GM12892 (cell line): ENCODE measurements at regions not wholly inside any gene's neighbourhood (a gene's known extent, or its start where the extent isn't known, plus 50 kb on each side); places are given as distances from the start of the nearest gene placed in this dataset.

Source experiments
- DNase-seq: peaks from one replicate; pipeline ENCODE4 v3.0.0; 2011; ENCODE audit not compliant: insufficient read length
- FAIRE-seq: peaks from 2 replicates; lab custom pipeline; 2011; peaks lifted over from hg19 to GRCh38; lab: Jason Lieb, UNC
- POLR2A ChIP-seq: IDR thresholded peaks from 2 replicates; pipeline ENCODE4 v1.6.1; 2011; ENCODE audit warnings: low read depth, low read length, control low read depth
- POLR2AphosphoS5 ChIP-seq: IDR thresholded peaks from 2 replicates; pipeline ENCODE4 v1.6.1; 2011; ENCODE audit warnings: low read depth, low read length, control low read depth
- TAF1 ChIP-seq: IDR thresholded peaks from 2 replicates; pipeline ENCODE4 v1.6.1; 2011; ENCODE audit warnings: low read depth, mild to moderate bottlenecking, control low read depth, low read length, borderline replicate concordance

DNA sequence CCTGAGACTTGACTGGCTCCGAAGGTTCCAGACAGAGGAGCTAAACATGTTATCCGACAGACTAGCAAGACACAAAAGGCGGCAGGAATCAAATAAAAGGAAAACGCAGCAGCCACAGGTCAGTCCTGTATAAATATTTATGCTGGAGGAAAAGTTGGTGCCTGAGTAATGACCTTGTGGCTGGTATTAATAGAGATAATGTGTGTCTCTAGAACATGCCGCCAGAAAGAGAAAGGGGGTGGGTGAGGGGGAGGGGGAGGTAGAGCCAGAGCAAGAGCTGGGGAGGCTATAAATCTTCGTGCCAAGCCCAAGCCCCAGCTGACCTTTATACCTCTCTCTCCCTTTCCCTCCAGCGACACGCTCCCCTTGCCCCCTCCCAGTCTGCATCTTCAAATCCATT is 590.4 kb downstream of the MED13L start:
- DNase-seq = no peak
- FAIRE-seq = no peak
- no peak for TF ChIP-seq POLR2A
- TF ChIP-seq POLR2AphosphoS5 = no peak
- TF ChIP-seq TAF1 = no peak

DNA sequence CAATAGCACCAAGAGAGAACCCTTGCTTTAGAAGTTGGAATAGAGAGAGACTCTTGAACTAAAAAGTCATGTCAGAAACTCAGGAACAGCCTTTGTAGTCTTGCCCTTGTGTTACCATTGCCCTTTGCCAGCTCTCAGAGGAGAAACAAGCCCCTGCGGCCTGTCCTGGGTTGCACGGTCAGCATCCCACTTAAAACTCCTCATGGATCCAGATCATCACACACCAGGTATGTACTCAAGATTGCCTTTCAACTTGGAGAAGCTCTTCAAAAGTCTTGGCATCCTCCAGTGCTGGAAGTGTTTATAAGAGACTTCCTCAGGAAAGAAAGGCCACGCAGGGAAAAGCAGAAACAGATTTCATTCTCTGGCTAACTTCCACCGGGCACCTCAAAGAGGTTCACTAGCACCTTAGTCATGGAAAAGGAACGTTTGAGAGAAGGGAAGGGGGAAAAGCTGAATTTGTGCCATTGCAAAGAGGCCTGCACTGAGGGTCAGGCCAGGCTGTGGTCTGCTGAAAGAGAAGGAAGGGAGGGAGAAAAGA is 594.2 kb downstream of the MED13L start:
- DNase-seq (no peak), FAIRE-seq (no peak)
- TF ChIP-seq POLR2A = no peak
- TF ChIP-seq TAF1 = no peak
- no peak for TF ChIP-seq POLR2AphosphoS5

DNA sequence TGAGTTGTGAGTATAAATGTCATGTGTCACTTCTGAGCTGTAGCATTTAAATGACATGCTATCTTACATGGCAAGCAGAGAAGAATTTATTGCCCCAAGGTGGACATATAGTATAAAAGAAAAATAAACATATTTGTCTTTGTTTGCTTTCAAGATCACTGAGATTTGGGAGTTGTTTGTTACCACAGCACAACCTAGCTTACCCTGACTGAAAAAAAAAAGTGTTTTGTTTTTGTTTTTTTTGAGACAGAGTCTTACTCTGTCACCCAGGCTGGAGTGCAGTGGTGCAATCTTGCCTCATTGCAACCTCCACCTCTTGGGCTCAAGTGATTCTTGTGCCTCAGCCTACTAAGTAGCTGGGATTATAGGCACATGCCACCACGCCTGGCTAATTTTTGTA is 596.5 kb downstream of the MED13L start:
- DNase-seq (no peak), FAIRE-seq (no peak)
- TF ChIP-seq POLR2AphosphoS5 = no peak
- no peak for TF ChIP-seq POLR2A
- no peak for TF ChIP-seq TAF1

DNA sequence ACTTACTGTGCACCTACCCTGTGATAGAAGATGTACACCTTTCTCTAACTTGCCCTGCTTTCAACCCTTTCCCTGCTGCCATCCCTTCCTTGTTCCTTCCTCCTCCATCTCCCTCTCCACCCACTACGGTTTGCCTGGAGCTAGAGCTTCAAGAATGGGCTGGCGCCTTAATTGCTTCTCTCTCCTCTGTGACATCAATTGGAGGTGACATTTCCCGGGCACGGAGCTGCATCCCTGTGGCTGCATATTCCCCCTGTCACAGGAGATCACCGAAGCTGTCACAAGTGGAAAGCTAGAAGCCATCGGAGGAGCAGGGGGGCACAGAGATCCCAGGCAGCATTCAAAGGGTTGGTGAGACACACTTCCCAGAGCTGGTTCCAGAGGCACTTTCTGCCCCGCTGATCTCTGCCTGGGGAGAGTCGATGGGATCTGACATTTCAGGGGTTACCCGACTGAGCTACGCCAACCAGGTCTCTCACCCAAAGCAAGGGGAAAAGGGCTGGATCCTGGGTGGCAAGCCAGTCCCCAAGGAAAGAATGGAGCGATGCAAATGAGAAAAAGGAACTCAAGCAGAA is 604.9 kb downstream of the MED13L start:
- no peak for DNase-seq
- FAIRE-seq = no peak
- no peak for TF ChIP-seq TAF1
- no peak for TF ChIP-seq POLR2A
- no peak for TF ChIP-seq POLR2AphosphoS5

DNA sequence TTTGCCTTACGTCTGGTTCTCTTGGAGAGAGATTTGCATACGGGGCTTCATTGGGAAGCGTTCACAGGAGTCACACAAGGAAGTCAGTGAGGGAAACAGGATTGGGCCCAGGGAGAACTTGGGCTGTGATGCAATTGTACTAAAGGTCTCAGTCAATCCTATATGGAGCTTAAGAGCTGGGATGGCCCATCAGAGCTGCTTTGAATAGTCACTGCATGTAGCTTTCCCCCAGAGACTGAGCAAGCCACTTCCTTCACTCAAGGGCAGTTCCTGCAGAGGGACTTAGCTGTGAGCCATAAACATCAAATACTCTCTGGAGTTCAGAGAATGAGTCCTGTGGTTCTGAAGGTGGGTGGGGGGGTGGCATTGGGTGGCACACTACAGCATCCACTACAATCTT is 605.4 kb downstream of the MED13L start:
- FAIRE-seq = no peak
- DNase-seq = no peak
- TF ChIP-seq TAF1 (no peak), POLR2AphosphoS5 (no peak), POLR2A (no peak)

DNA sequence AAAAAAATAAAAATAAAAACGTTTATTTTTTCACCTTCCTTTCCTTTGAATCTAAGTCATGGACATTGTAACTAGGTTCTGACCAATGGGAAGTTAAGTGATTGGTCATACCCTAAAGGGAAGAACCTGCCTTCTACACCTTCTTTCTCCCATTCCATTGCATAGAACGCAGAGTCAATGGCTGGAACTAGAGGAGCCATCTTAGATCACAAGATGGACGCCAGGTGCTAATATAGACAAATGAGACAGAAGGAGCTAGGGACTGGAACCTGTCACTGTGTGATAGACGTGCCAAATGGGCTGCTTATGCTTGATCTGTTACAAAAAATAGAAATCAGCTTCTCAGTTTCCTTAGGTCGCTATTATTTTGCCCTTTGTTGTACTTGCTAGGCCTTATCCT is 606.6 kb downstream of the MED13L start:
- no peak for FAIRE-seq

DNA sequence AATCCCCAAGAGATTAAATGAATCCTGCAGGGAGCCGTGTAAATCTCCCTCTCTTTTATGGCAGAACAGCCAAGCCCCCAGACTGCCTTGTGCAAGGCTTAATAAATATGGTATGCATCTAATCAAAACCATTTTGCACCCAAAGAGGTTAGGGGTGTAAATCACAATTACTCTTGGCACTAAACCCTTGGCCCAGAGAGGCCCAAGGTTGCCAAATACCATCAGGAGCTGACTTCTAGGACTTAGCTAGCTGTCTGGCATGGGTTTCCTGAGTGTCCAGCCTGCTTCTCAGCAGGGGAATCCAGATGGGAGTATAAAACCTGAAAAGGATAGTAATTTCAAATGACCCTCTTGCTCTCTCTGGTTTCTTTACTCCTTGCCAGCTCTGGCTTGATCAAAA is 610.4 kb downstream of the MED13L start:
- FAIRE-seq = no peak

More for the DNA sequence above, 606.6 kb downstream of the MED13L start:
- no peak for DNase-seq
- TF ChIP-seq POLR2AphosphoS5 = no peak
- TF ChIP-seq POLR2A = no peak
- no peak for TF ChIP-seq TAF1

DNA sequence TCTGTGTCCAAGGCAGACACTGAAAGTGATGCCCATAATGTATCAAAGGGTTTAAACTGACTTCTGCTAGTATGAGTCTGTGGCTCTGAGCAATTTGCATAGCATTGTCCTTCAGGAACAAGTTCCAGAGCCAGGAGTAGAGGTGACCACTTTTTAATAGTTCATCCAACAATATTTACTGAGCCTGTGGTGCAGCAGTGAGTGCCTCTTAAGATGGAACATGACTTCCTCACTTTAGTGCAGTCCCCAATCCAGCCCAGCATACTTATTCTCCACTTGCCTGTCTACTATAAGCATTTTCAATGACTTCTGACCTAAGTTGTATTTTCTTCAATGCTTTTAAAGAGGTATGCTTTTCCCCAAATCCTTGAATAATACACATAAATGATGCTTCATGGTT is 611.3 kb downstream of the MED13L start:
- FAIRE-seq (no peak), DNase-seq (no peak)

More for the DNA sequence above, 610.4 kb downstream of the MED13L start:
- no peak for DNase-seq
- TF ChIP-seq POLR2AphosphoS5 (no peak), TAF1 (no peak), POLR2A (no peak)

DNA sequence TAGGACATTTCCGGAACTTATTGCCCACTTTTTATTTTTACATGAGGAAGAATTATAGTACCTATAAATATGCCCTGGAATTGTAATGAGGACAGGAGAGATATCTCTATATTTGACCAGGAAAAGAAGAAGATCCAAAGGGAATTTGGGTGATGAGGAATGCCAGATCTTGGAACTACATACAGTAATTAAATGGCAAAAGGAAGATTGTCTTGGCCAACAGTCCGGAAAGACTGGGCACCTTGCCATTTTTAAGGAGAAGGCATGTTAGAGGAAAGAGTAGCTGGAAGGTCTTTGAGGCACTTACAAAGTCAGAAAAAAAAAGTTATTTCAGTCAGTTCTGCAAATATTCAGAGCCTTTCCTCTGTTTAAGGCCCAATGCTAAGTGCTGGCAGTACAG is 616.4 kb downstream of the MED13L start:
- DNase-seq (no peak), FAIRE-seq (no peak)
- no peak for TF ChIP-seq TAF1
- TF ChIP-seq POLR2AphosphoS5 = no peak
- no peak for TF ChIP-seq POLR2A

More for the DNA sequence above, 611.3 kb downstream of the MED13L start:
- no peak for TF ChIP-seq POLR2AphosphoS5

DNA sequence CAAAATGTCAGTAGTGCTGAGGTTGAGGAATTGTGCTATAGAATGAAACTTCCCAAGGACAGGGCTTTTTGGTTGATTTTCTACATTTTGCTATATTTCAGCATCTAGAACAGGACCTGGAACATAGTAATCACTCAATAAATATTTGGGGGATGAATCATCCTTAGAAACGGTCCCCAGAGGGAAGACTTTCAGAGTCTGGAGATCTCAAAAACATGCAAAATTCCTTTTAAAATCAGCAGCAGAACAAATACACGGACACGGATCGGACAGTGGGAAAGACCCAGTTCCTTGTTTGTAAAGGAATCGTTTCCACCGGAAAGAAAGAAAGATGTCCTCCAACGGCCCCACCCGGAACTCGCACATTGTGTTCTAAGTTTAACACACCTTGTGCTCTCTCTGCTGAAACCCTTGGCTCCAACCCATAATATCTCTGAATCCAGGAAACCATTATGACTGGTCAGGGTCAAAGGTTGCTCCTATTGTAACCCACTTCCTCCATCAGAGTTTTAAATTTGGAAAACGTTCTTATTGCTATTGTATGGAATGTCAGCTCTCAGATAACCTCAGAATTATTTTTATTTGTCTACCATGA is 617.2 kb downstream of the MED13L start:
- FAIRE-seq (no peak), DNase-seq (no peak)
- TF ChIP-seq POLR2AphosphoS5 (no peak), POLR2A (no peak), TAF1 (no peak)

DNA sequence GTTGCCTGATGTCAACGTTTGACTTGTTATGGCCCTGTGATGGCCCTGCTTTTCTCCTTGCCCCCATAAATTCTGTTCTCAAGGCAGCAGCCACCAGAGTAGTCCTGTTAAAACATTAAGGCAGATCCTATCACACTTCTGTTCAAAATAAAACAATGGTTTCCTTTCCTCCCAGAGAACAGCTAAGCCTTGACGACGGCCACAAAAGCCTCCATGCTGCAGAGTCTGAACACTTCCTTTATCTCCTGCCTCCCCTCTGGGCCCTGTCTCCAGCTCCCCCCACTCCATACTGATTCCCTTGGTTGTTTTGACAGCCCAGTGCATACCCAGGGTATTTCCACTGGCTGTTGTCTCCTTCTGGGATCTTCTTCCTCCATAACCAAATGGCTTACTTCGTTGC is 618.1 kb downstream of the MED13L start:
- DNase-seq = no peak
- FAIRE-seq = no peak
- no peak for TF ChIP-seq TAF1
- no peak for TF ChIP-seq POLR2A
- no peak for TF ChIP-seq POLR2AphosphoS5

DNA sequence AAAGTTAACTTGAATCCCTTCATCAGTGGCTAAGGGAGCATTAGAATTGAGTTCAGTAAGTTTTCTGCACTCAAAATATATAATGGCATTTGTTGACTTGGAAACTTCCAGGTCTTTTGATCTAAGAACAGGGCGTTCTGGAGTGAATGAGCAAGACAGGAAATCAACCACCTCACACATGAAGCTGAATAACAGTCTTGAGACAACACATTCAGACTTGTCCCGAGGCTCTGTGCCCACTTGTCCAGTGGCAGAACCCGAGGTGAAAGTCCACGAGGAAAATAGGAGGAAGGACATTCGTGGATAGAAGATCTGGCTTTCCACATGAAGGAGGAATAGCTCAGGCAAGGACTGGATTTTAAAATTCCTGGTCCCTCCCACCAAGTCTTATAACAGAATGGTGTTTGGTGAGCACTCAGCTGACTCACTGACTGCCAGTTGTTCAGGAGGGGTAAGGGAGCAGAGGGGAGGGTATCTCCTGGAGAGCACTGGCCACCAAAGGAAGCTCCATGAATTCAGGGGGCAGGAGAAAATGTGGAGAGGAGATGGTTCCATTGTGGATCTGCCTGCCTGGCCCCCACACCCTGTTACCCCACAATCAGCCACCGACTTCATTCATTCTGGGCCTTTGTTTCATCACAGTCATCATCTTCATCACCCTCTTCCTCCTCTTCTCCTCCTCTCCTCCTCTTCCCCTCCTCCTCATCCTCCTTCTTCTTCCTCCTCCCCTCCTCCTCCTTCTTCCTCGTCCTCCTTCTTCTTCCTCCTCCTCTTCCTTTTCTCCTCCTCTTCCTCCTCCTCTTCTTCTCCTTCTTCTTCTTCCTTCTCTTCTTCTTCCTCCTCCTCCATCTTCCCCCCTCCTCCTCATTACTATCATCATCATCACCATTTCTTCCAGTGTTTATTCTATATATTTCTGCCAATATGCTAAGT is 620.1 kb downstream of the MED13L start:
- TF ChIP-seq TAF1 = no peak
- FAIRE-seq = no peak
- DNase-seq = no peak

DNA sequence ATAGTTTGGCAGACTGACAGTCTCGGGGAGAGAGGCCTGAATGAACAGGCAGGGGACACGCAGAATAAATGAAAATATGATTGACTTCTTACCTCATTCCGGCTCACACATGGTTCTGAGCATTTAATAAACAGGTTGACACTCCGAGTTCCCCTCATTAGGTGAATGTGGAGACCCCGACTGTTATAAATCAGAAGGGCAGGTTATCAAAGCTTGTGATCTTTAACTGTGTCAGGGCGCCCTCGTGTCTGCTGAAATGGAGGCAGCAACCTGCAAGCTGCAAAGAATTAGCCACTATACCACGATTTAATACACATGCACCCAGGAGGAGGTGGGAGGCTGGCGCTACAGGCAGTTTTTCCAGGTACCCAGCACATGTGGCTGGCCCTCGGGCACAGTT is 627.5 kb downstream of the MED13L start:
- no peak for DNase-seq
- no peak for TF ChIP-seq TAF1
- no peak for TF ChIP-seq POLR2A
- no peak for TF ChIP-seq POLR2AphosphoS5

More for the DNA sequence above, 627.5 kb downstream of the MED13L start:
- no peak for FAIRE-seq
